ENCODE measurements at regions not wholly inside any gene's neighbourhood (a gene's known extent, or its start where the extent isn't known, plus 50 kb on each side); places are given as distances from the start of the nearest gene placed in this dataset.

GRCh38 chr13:80117515-80117914 lies 223.4 kb downstream of the SPRY2 start:
- H3K27ac ChIP-seq (ENCODE audit: control insufficient read depth, insufficient read depth), result no peak overlapping the region
- no peaks in the 10 kb centered on the region for H4K20me1 ChIP-seq (ENCODE audit: control insufficient read depth, insufficient read depth)
- intact Hi-C loops (cut with micrococcal nuclease; ENCODE audit: unreplicated experiment), result no loop called here
- no TSS peak for BruUV-seq (replicated peaks)
- no peak for DNase-seq (ENCODE audit: low read depth, low spot score)
- SMC1A ChIA-PET (ENCODE audit: uncharacterized antibody, unreplicated experiment), result interaction anchor here (1.0 to 1.4 kb wide), 2 partner anchors 20 to 341 kb away, joined by 3 to 5 read pairs; no protein-coding TSS in a partner anchor
- POLR2A ChIA-PET, result interaction anchor here (1.1 kb wide), 1 partner anchor 338 kb away, joined by 3 read pairs; no protein-coding TSS in a partner anchor
- in situ Hi-C loops (cut with MboI), result no loop called here
- no peaks in the 10 kb centered on the region for H3K79me2 ChIP-seq (ENCODE audit: control insufficient read depth, insufficient read depth, low read length)
- FAIRE-seq, result no peak
- H3K27me3 ChIP-seq (replicated peaks in 1 of 2; ENCODE audit: control insufficient read depth in 2 of 2, insufficient read depth in 2 of 2, low read length in 1 of 2), result no peaks in the 10 kb centered on the region
- no peak overlapping the region for H3K4me2 ChIP-seq (ENCODE audit: control insufficient read depth, insufficient read depth)
- no peak for ATAC-seq
- CTCF ChIA-PET, result interaction anchor here (1.1 kb wide), 1 partner anchor 11 kb away, joined by 4 read pairs; no protein-coding TSS in a partner anchor
- H3K9ac ChIP-seq (ENCODE audit: control insufficient read depth, insufficient read depth, low read length), result no peak overlapping the region
- 0% methylated on average over 2 of the region's 2 CpGs for WGBS (ENCODE audit: insufficient coverage, insufficient replicate concordance, low lambda C conversion rate, missing lambda C conversion rate)
- H3K9me3 ChIP-seq (replicated peaks; ENCODE audit: control insufficient read depth, insufficient read depth, low read length), result no peaks in the 10 kb centered on the region
- H2AFZ ChIP-seq (ENCODE audit: control insufficient read depth, low read depth, low read length), result no peak overlapping the region
- RAD21 ChIA-PET (ENCODE audit: unreplicated experiment), result interaction anchor here (1.3 kb wide), 1 partner anchor 11 kb away, joined by 3 read pairs; no protein-coding TSS in a partner anchor
- TF ChIP-seq CHD1 (IDR thresholded peaks at IDR 0.05; ENCODE audit: low read depth, low read length), result no peak
- no peak for TF ChIP-seq ZNF274 (IDR thresholded peaks at IDR 0.05; ENCODE audit: insufficient read depth, insufficient read length)
- no peak for TF ChIP-seq RELA (IDR thresholded peaks at IDR 0.05; ENCODE audit: borderline replicate concordance, partially characterized antibody)
- no peak for TF ChIP-seq ETV6 (conservative IDR thresholded peaks at IDR 0.05 in 1 of 2, IDR thresholded peaks at IDR 0.05 in 1 of 2; ENCODE audit: borderline replicate concordance in 1 of 2, low read depth in 1 of 2)
- TF ChIP-seq, protein P1, sequence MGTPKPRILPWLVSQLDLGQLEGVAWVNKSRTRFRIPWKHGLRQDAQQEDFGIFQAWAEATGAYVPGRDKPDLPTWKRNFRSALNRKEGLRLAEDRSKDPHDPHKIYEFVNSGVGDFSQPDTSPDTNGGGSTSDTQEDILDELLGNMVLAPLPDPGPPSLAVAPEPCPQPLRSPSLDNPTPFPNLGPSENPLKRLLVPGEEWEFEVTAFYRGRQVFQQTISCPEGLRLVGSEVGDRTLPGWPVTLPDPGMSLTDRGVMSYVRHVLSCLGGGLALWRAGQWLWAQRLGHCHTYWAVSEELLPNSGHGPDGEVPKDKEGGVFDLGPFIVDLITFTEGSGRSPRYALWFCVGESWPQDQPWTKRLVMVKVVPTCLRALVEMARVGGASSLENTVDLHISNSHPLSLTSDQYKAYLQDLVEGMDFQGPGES (IDR thresholded peaks at IDR 0.05), result no peak
- no peak for TF ChIP-seq CBX3 (IDR thresholded peaks at IDR 0.05; ENCODE audit: borderline replicate concordance, low read depth)
- TF ChIP-seq EED (IDR thresholded peaks at IDR 0.05; ENCODE audit: low read depth), result no peak
- TF ChIP-seq, protein P2, sequence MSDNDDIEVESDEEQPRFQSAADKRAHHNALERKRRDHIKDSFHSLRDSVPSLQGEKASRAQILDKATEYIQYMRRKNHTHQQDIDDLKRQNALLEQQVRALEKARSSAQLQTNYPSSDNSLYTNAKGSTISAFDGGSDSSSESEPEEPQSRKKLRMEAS (IDR thresholded peaks at IDR 0.05; ENCODE audit: low read depth, low read length), result no peak
- no peak for TF ChIP-seq IKZF1 (conservative IDR thresholded peaks at IDR 0.05)
- TF ChIP-seq NR2F1 (conservative IDR thresholded peaks at IDR 0.05), result no peak
- TF ChIP-seq GABPA (IDR thresholded peaks at IDR 0.05; ENCODE audit: low read depth), result no peak
- TF ChIP-seq EP300 (IDR thresholded peaks at IDR 0.05; ENCODE audit: borderline replicate concordance in 1 of 2, control insufficient read depth in 1 of 2, low read depth in 2 of 2, low read length in 2 of 2), result no peak
- no peak for TF ChIP-seq NFIC (IDR thresholded peaks at IDR 0.05; ENCODE audit: low read depth, low read length)
- TF ChIP-seq, protein P3, sequence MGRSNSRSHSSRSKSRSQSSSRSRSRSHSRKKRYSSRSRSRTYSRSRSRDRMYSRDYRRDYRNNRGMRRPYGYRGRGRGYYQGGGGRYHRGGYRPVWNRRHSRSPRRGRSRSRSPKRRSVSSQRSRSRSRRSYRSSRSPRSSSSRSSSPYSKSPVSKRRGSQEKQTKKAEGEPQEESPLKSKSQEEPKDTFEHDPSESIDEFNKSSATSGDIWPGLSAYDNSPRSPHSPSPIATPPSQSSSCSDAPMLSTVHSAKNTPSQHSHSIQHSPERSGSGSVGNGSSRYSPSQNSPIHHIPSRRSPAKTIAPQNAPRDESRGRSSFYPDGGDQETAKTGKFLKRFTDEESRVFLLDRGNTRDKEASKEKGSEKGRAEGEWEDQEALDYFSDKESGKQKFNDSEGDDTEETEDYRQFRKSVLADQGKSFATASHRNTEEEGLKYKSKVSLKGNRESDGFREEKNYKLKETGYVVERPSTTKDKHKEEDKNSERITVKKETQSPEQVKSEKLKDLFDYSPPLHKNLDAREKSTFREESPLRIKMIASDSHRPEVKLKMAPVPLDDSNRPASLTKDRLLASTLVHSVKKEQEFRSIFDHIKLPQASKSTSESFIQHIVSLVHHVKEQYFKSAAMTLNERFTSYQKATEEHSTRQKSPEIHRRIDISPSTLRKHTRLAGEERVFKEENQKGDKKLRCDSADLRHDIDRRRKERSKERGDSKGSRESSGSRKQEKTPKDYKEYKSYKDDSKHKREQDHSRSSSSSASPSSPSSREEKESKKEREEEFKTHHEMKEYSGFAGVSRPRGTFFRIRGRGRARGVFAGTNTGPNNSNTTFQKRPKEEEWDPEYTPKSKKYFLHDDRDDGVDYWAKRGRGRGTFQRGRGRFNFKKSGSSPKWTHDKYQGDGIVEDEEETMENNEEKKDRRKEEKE (IDR thresholded peaks at IDR 0.05), result no peak
- no peak for TF ChIP-seq ZSCAN29 (IDR thresholded peaks at IDR 0.05)
- no peak for TF ChIP-seq ZNF24 (IDR thresholded peaks at IDR 0.05)
- no peaks in the 10 kb centered on the region for H3K4me1 ChIP-seq (ENCODE audit: control insufficient read depth, insufficient read depth, low read length)
- no peak overlapping the region for H3K4me3 ChIP-seq
- H3K36me3 ChIP-seq (ENCODE audit: control insufficient read depth in 2 of 2, insufficient read depth in 2 of 2, low read length in 1 of 2), result no peaks in the 10 kb centered on the region

All from GM12878 (cell line).